NCI-H510A (cell line): ENCODE measurements at regions not wholly inside any gene's neighbourhood (a gene's known extent, or its start where the extent isn't known, plus 50 kb on each side); places are given as distances from the start of the nearest gene placed in this dataset.
A peak's percentile ranks its signal among the peaks of the same experiment; 100 is the strongest.
"Not testable (repeated sequence)": the region's sequence is repeated elsewhere in the genome, so short reads cannot be mapped to it uniquely, and the experiment has no call there.

Source experiments
- DNase-seq: peaks from one replicate; lab custom pipeline; 2025; lab: John Stamatoyannopoulos, UW

DNA sequence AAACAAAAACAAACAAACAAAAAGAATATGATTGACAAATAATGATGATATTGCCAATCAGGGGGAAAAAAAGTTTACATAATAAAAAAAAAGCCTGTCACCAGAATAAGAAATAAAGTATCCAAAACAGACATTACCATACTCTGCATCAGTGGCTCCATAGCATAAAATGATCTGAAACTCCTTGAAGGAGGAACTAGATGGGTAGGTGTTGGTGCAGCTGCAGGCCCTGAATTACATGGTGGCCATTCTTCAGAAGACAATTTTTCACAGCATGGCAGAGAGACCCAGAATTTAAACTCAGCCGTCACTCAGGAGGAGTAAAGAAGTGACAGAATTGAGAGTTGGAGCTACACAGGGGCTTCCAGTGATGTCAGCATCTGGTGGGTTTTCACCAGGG, 60.2 kb downstream of the GLUL start:
- no peak for DNase-seq

DNA sequence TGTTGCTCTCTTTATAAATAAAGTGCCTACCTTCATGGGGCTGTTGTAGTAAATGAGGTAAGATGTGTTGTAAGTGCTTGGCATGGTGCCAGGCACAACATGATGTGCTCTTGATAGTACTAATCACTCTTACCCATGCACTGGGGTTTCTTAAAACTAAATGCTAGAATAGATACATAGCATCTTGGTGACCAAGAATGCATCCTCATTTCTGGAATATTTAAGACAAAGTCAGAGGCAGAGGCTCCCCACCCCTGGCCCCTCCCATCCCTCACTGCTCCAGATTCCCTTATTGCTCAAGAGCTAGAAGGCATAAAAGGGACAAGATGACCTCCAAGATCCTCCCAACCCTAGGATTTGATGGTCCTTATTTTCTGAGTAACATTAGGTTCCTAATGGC, 61.3 kb downstream of the GLUL start:
- DNase-seq, result peak; percentile 31

- DNase-seq, result no peak
Observed at GRCh38 chr1:182329471-182329870, 62.1 kb downstream of the GLUL start.

- DNase-seq, result no peak
Observed at GRCh38 chr1:182328591-182328990, 63.0 kb downstream of the GLUL start.

GRCh38 chr1:182325339-182325738, 66.3 kb downstream of the GLUL start:
- DNase-seq, result no peak

GRCh38 chr1:182321532-182321931, 70.1 kb downstream of the GLUL start:
- DNase-seq, result not testable (repeated sequence)

DNA sequence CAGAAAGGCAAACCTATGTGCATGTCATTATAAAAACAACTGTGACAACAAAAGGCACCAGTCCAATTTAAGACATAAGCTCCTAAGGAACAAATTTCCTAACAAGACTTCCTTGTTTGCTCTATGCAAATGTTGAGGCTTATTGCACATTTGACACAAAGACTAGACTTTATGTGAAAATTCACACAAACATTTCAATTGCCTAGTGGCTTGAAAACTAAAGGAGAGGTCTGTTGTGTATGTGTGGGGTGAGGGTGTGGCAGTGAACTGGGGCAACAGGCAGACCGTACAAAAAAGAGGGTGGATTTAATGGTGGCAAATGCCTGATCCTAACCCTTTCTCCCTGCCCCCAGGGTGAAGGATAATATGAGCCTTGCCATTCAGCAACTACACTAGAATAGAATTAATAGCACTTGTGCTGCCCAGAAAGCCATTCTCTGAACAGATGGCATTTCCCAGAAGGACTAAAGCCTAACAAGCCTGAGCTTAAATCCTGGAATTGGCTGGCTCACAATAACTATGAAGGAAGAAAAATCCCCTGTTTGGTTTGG, 73.9 kb downstream of the GLUL start:
- no peak for DNase-seq

DNA sequence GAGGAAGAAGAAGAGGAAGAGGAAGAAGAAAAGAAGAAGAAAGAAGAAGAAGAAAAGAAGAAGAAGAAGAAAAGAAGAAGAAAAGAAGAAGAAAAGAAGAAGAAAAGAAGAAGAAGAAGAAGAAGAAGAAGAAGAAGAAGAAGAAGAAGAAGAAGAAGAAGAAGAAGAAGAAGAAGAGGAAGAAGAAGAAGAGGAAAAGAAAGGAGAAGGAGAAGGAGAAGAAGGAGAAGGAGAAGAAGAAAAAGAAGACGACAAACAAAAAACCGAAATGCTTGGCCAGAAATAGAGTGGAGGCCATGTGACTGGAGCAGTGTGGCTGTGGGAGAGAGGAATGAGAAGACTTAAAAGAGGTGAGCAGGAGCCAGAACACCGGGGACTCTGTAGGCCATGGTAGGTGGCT, 75.1 kb downstream of the GLUL start:
- DNase-seq, result not testable (repeated sequence)

DNA sequence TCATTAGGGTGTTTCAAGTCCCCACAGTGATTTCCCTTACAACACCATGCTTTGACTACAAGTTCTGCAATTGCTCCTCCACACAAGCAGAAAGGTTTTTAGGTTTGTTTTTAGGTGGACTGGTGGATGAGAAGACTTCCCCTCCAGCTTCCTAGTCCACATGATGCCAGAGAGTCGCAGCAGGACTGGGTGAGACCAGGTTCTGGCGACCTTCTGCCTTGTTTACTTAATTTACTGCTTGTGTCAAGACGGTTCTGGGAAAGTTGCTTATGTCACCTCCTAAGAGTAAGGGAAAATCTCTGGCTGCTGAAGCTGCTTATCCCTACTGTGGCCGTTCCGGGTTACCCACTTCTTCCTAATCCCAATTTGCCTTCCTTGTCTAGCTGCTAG, 76.4 kb downstream of the GLUL start:
- DNase-seq, result no peak

DNA sequence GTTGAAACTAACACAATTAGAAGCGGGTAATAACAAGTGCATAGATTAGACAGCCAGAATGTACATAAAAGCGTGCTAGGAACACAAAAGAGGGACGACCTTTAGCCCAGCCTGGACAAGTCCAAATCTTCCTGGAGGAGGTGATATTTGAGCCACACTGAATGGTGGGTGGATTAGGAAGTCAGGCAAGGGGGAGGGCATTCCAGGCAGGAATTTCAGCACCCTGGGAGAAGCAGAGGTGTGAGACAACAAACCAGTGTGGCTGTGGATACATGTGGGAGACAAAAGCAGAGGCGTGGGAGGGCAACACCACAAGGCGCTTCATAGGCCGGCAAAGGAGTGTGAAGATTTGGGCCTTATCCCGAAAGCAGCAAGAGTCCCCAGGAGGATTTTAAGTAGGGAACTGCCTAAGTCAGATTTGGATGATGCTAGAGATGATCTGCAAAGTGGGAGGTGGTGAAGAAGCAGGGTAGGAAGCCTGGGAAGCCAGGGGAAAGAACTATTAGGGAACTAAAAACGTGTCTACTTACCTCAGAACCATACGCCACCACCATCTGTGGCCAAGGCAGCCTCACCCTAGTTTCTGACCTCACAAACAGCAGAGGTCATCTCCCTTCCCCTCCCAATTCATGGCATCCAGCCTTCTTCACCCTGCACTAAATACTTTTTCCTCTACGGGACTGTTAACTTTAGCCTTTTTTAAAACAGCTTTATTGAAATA, 81.8 kb downstream of the GLUL start:
- DNase-seq, result no peak

- DNase-seq, result no peak
Observed at GRCh38 chr1:182308826-182309225, 82.8 kb downstream of the GLUL start.

- not testable (repeated sequence) for DNase-seq
Observed at GRCh38 chr1:182307486-182307885, 84.1 kb downstream of the GLUL start.

DNA sequence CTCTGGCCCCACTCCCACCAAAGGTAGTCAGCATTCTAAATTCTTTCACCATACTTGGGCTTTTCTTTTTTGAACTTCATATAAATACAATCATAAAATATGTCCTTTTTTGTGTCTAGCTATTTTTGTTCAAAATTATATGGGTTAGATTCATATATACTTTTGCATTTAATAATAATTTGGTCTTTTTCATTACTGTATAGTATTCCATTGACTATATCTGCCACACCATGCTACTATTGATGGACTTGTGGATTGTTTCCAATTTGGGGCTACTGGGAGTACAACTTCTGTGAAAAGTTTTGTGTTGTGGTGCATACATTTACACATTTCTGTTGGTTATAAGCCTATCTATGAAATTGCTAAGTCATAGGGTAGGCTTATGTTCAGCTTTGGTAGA, 85.7 kb downstream of the GLUL start:
- no peak for DNase-seq

DNA sequence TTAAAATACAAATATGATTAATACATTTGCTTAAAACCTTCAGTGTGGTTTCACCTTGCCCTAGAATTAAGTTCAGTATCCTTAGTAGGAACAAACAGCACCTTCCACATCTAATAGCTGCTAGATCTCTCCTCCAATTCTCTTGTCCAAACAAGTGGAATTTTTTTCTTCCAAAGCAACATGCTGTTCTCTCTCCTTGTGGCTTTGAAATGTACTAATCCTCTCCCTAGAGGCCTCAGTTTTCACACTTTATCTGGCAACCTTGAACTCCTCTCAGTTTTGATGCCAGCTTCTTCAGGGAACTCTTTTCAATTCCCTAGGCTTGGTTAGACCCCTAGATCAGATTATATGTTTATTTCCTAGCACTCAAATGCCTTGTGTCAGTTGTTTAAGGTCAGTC, 87.0 kb downstream of the GLUL start:
- no peak for DNase-seq

- no peak for DNase-seq
Observed at GRCh38 chr1:182304218-182304617, 87.4 kb downstream of the GLUL start.

DNA sequence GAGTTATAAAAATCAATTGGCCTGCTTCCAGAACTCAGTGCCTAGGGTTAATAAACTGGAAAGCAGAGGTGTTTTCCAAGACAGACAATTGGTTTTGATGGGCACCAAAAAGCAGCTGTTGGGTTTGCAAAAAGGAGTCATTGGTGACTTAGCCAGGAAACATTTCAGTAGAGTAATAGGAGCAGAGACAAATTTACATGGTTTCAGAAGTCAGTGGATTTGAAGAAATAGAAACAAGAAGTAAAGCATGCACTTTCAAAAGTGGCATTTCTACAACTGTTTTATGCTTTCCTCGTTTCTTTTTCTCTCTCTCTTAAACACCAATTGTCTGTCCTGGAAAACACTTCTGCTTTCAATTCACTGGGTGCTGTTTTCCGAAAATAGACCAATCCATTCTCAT, 87.8 kb downstream of the GLUL start:
- DNase-seq, result no peak

GRCh38 chr1:182301467-182302198, 90.0 kb downstream of the GLUL start:
- no peak for DNase-seq

DNA sequence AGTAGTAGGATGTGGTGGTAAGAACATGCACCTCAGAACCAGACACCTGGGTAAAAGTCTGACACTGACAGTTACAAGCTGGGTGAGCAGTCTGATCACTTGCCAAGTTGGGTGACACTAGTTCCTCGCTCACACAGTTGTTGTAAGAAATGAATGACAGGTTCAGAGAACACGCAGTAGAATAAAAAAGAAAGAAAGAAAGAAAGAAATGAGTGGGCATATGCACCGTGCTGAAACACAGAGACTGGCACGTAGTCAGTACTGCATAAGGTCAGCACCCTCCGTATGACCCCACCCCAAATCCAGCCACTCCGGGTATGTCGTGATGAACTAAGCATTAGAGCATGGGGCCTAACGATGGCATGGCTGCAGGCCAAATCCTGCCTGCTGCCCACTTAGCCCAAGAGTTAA, 90.6 kb downstream of the GLUL start:
- no peak for DNase-seq

- DNase-seq, result no peak
Observed at GRCh38 chr1:182299728-182300616, 91.6 kb downstream of the GLUL start.

DNA sequence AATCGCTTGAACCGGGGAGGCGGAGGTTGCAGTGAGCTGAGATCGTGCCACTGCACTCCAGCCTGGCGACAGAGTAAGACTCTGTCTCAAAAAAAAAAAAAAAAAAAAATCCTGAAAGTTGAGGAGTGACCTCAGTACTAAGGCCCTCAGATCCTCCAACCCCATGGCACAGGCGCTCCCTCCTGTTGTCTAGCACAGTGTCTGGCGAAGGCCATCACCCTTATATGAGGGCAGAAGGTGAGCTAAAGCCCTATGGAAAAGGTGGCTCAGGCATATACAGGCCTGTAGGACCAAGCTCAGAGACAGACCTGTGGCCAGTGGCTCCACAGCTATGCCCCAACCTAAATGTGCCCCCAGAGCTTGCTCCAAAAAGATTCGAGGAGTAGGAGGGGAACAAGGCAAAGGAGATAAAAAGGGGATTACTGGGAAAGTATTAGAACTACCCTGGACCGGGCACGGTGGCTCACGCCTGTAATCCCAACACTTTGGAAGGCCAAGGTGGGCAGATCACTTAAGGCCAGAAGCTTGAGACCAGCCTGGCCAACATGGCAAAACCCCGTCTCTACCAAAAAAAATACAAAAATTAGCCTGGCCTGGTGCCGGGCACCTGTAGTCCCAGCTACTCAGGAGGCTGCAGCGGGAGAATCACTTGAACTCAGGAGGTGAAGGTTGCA, 92.4 kb downstream of the GLUL start:
- not testable (repeated sequence) for DNase-seq

DNA sequence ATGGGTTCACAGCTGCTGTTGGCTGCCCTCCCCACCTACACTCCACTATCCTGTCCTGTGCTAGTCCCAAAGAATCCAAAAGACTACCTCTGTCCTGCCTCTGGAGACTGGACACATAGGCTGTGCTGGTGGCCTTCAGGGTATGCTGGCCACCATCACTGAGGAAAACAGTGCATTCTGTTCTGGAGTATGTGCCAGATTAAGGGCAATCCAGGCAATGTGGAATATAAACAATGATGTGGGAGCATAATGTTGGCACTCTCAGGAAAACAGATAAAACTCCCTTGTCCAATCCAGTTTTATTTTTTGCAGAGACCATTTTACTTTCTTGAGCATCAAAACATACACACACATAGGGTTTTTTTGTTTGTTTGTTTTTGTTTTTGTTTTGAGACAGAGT, 94.3 kb downstream of the GLUL start:
- no peak for DNase-seq

- DNase-seq, result no peak
Observed at GRCh38 chr1:182295697-182296096, 95.9 kb downstream of the GLUL start.
